ENCODE measurements at regions not wholly inside any gene's neighbourhood (a gene's known extent, or its start where the extent isn't known, plus 50 kb on each side); places are given as distances from the start of the nearest gene placed in this dataset.

- ATAC-seq = no peak
- Mint-ChIP-seq H3K4me1 (peaks cover 10% of the 10 kb centered on the region), H3K27ac (no peak overlapping the region), H3K9me3 (peaks cover 48% of the 10 kb centered on the region), H3K4me3 (no peak overlapping the region), H3K36me3 (peaks cover 34% of the 10 kb centered on the region), H3K27me3 (ENCODE audit: low read depth) (peaks cover 16% of the 10 kb centered on the region)
- POLR2A ChIA-PET = no interaction called here
- TF ChIP-seq SMAD4 (CRISPR knock-in tag; IDR thresholded peaks at IDR 0.05) = no peak
- no peak for TF ChIP-seq ZNF317 (CRISPR knock-in tag; IDR thresholded peaks at IDR 0.05; ENCODE audit: borderline replicate concordance, low read depth)
- no peak for TF ChIP-seq ETV6 (CRISPR knock-in tag; IDR thresholded peaks at IDR 0.05)
- TF ChIP-seq ZNF281 (CRISPR knock-in tag; IDR thresholded peaks at IDR 0.05) = no peak
- no peak for TF ChIP-seq SMAD3 (CRISPR knock-in tag; IDR thresholded peaks at IDR 0.05; ENCODE audit: borderline replicate concordance)
- TF ChIP-seq CBFB (CRISPR knock-in tag; IDR thresholded peaks at IDR 0.05; ENCODE audit: low read depth) = no peak
- CTCF ChIA-PET = interaction anchor here (0.6 to 5.1 kb wide), 5 partner anchors 8 to 1114 kb away, joined by 3 to 49 read pairs (median 8); no protein-coding TSS in a partner anchor
- DNase-seq (ENCODE audit: low spot score) = no peak
Observed at GRCh38 chr10:117450940-117451339, 75.7 kb upstream of the PDZD8 start.

- H3K4me3 Mint-ChIP-seq = no peak overlapping the region
- H3K9me3 Mint-ChIP-seq = peaks cover 61% of the 10 kb centered on the region
- POLR2A ChIA-PET = interaction anchor here (0.6 kb wide), 1 partner anchor 140 kb away, joined by 3 read pairs; no protein-coding TSS in a partner anchor
- H3K27me3 Mint-ChIP-seq (ENCODE audit: low read depth) = peaks cover 19% of the 10 kb centered on the region
- H3K4me1 Mint-ChIP-seq = peaks cover 10% of the 10 kb centered on the region
- 0 out of 2 replicates have a peak, but pooled peaks have one; percentile 20 for TF ChIP-seq GTF2I (CRISPR knock-in tag; conservative IDR thresholded peaks at IDR 0.05)
- no peak for TF ChIP-seq FOXP1 (CRISPR knock-in tag; IDR thresholded peaks at IDR 0.05; ENCODE audit: borderline replicate concordance)
- H3K36me3 Mint-ChIP-seq = peaks cover 46% of the 10 kb centered on the region
- DNase-seq (ENCODE audit: low spot score) = peak; percentile 38
- CTCF ChIA-PET = interaction anchor here (0.8 to 5.1 kb wide), 10 partner anchors 8 to 1010 kb away, joined by 3 to 49 read pairs (median 4); no protein-coding TSS in a partner anchor
- no peak overlapping the region for H3K27ac Mint-ChIP-seq
- ATAC-seq = peak; percentile 48; the same call in 1 of the 2 replicates
Observed at GRCh38 chr10:117449636-117450035, 74.4 kb upstream of the PDZD8 start.

- ChIA-PET POLR2A (interaction anchor here (0.6 to 1.5 kb wide), 2 partner anchors 139 to 232 kb away, joined by 3 read pairs; no protein-coding TSS in a partner anchor), CTCF (interaction anchor here (1.0 to 5.1 kb wide), 8 partner anchors 9 to 232 kb away, joined by 3 to 49 read pairs (median 4); no protein-coding TSS in a partner anchor)
- H3K4me3 Mint-ChIP-seq = no peak overlapping the region
- TF ChIP-seq ZNF396 (CRISPR knock-in tag; IDR thresholded peaks at IDR 0.05; ENCODE audit: borderline replicate concordance) = no peak
- DNase-seq (ENCODE audit: low spot score) (no peak), ATAC-seq (no peak)
- H3K27me3 Mint-ChIP-seq (ENCODE audit: low read depth) = peaks cover 19% of the 10 kb centered on the region
- no peak overlapping the region for H3K27ac Mint-ChIP-seq
- H3K4me1 Mint-ChIP-seq = peaks cover 10% of the 10 kb centered on the region
- peaks cover 60% of the 10 kb centered on the region for H3K9me3 Mint-ChIP-seq
- H3K36me3 Mint-ChIP-seq = peaks cover 43% of the 10 kb centered on the region
Observed at GRCh38 chr10:117448802-117449201, 73.6 kb upstream of the PDZD8 start.

- peaks cover 41% of the 10 kb centered on the region for H3K36me3 Mint-ChIP-seq
- ChIA-PET CTCF (no interaction called here), POLR2A (no interaction called here)
- DNase-seq (ENCODE audit: low spot score) = no peak
- ATAC-seq = no peak
- H3K4me3 Mint-ChIP-seq = no peak overlapping the region
- H3K9me3 Mint-ChIP-seq = peaks cover 55% of the 10 kb centered on the region
- peaks cover 10% of the 10 kb centered on the region for H3K4me1 Mint-ChIP-seq
- H3K27me3 Mint-ChIP-seq (ENCODE audit: low read depth) = peaks cover 30% of the 10 kb centered on the region
- H3K27ac Mint-ChIP-seq = no peak overlapping the region
- no peak for TF ChIP-seq SMAD4 (CRISPR knock-in tag; IDR thresholded peaks at IDR 0.05)
- TF ChIP-seq FOXP1 (CRISPR knock-in tag; IDR thresholded peaks at IDR 0.05; ENCODE audit: borderline replicate concordance) = no peak
- no peak for TF ChIP-seq AFF4 (CRISPR knock-in tag; IDR thresholded peaks at IDR 0.05; ENCODE audit: borderline replicate concordance)
- TF ChIP-seq TP53 (CRISPR knock-in tag; IDR thresholded peaks at IDR 0.05) = no peak
- TF ChIP-seq ERG (CRISPR knock-in tag; IDR thresholded peaks at IDR 0.05) = no peak
- no peak for TF ChIP-seq MXD4 (CRISPR knock-in tag; IDR thresholded peaks at IDR 0.05; ENCODE audit: borderline replicate concordance)
- TF ChIP-seq ATF6 (CRISPR knock-in tag; IDR thresholded peaks at IDR 0.05) = no peak
- TF ChIP-seq E2F1 (CRISPR knock-in tag; IDR thresholded peaks at IDR 0.05) = no peak
- TF ChIP-seq ZMAT4 (CRISPR knock-in tag; IDR thresholded peaks at IDR 0.05) = no peak
- no peak for TF ChIP-seq NR1H2 (CRISPR knock-in tag; IDR thresholded peaks at IDR 0.05)
Observed at GRCh38 chr10:117445992-117446391, 70.8 kb upstream of the PDZD8 start.
